Naive thymus-derived CD4-positive, alpha-beta T cell (primary cell): ENCODE measurements at regions not wholly inside any gene's neighbourhood (a gene's known extent, or its start where the extent isn't known, plus 50 kb on each side); places are given as distances from the start of the nearest gene placed in this dataset.

ENCODE experiments used
- ATAC-seq: fragments of 150-1000 bp; cut with Tn5 transposase; 2 replicates; pipeline ENCODE4 v1.10.0; 2021; ENCODE audit warnings: mild to moderate bottlenecking, moderate library complexity
- CTCF ChIA-PET: fragments of 350-600 bp; sonication (Branson Sonifier 250); formaldehyde crosslinking; loops from one replicate; lab custom pipeline; 2021; ENCODE audit warnings: antibody characterized with exemption; lab: Charles Lee
- POLR2A ChIA-PET: fragments of 350-600 bp; sonication (Branson Sonifier 250); formaldehyde crosslinking; loops from one replicate; lab custom pipeline; 2021; ENCODE audit warnings: antibody characterized with exemption, inconsistent platforms; lab: Charles Lee
- DNase-seq, 9 donors: peaks; one replicate each; pipeline versions ENCODE4 v3.0.0 to v3.0.0-alpha.2; 2020 to 2022; ENCODE audit warnings: mixed read lengths in 1 of 9
- H3K27ac ChIP-seq: one replicate; pipeline ENCODE4 v1.7.0; 2013; ENCODE audit warnings: mild to moderate bottlenecking, low read depth, low read length, moderate library complexity
- H3K27me3 ChIP-seq, 2 donors: one replicate each; pipeline ENCODE4 v1.7.0; 2013; ENCODE audit warnings: low read length in 2 of 2, mild to moderate bottlenecking in 2 of 2, moderate library complexity in 2 of 2; ENCODE audit not compliant: control insufficient read depth in 2 of 2, insufficient read depth in 2 of 2
- H3K36me3 ChIP-seq, 3 experiments: 1 replicate in 2 of 3; 2 replicates in 1 of 3; pipeline ENCODE4 v1.7.0; 2013; ENCODE audit warnings: low read length in 3 of 3, mild to moderate bottlenecking in 3 of 3, moderate library complexity in 1 of 3; ENCODE audit not compliant: insufficient read depth in 3 of 3, control insufficient read depth in 2 of 3
- H3K4me1 ChIP-seq, 2 donors: one replicate each; pipeline ENCODE4 v1.7.0; 2013; ENCODE audit warnings: low read length in 2 of 2, mild to moderate bottlenecking in 2 of 2, moderate library complexity in 1 of 2; ENCODE audit not compliant: control insufficient read depth in 2 of 2, insufficient read depth in 2 of 2
- H3K4me3 ChIP-seq: 2 replicates; pipeline ENCODE4 v1.7.0; 2013; ENCODE audit warnings: mild to moderate bottlenecking, low read length
- H3K9me3 ChIP-seq, 3 experiments: 1 replicate in 2 of 3; 2 replicates in 1 of 3; pipeline ENCODE4 v1.7.0; 2013; ENCODE audit warnings: low read length in 3 of 3; ENCODE audit not compliant: control insufficient read depth in 2 of 3
- H3K27ac Mint-ChIP-seq, 9 donors: one replicate each; pipeline ENCODE4 v1.8.0; 2020 to 2022; ENCODE audit warnings: mixed read lengths in 9 of 9, mild to moderate bottlenecking in 8 of 9, moderate library complexity in 5 of 9, inconsistent platforms in 2 of 9
- H3K27me3 Mint-ChIP-seq, 5 donors: one replicate each; pipeline ENCODE4 v1.8.0; 2021 to 2022; ENCODE audit warnings: mixed read lengths in 5 of 5, mild to moderate bottlenecking in 1 of 5
- H3K36me3 Mint-ChIP-seq, 5 donors: one replicate each; pipeline ENCODE4 v1.8.0; 2020 to 2022; ENCODE audit warnings: mixed read lengths in 5 of 5, mild to moderate bottlenecking in 3 of 5, inconsistent platforms in 1 of 5
- H3K4me1 Mint-ChIP-seq, 7 donors: one replicate each; pipeline ENCODE4 v1.8.0; 2020 to 2022; ENCODE audit warnings: mixed read lengths in 7 of 7, mild to moderate bottlenecking in 3 of 7, inconsistent platforms in 1 of 7
- H3K4me3 Mint-ChIP-seq, 10 donors: one replicate each; pipeline ENCODE4 v1.8.0; 2020 to 2022; ENCODE audit warnings: mild to moderate bottlenecking in 10 of 10, mixed read lengths in 10 of 10, moderate library complexity in 6 of 10, inconsistent platforms in 2 of 10
- H3K9me3 Mint-ChIP-seq, 11 donors: one replicate each; pipeline ENCODE4 v1.8.0; 2020 to 2022; ENCODE audit warnings: mixed read lengths in 11 of 11, mild to moderate bottlenecking in 4 of 11, inconsistent platforms in 1 of 11, moderate library complexity in 1 of 11
- intact Hi-C, 2 donors: fragments of 100-400 bp; cut with micrococcal nuclease; formaldehyde crosslinking; loops; one replicate each; pipeline ENCODE4 v1.15.1; 2023

DNA sequence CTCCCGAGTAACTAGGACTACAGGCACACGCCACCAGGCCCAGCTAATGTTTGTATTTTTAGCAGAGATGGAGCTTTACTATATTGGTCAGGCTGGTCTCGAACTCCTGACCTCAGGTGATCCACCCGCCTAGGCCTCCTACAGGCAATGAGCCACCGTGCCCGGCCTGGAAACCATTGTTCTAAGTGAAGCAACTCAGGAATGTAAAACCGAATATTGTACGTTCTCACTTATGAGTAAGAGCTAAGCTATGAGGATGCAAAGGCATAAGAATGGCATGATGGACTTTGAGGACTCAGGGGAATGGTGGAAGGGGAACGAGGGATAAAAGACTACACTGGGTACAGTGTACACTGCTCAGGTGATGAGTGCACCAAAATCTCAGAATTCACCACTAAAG lies 235.1 kb upstream of the AUTS2 start:
- Mint-ChIP-seq H3K27me3 (no peaks in the 10 kb centered on the region), H3K4me1 (no peaks in the 10 kb centered on the region), H3K27ac (no peak overlapping the region), H3K36me3 (peaks cover 0 to 3% (median 0%) of the 10 kb centered on the region in 5 donors), H3K9me3 (peaks cover 0 to 7% (median 0%) of the 10 kb centered on the region in 11 donors), H3K4me3 (no peak overlapping the region)
- POLR2A ChIA-PET: no interaction called here
- no peaks in the 10 kb centered on the region for H3K4me1 ChIP-seq
- DNase-seq (no peak), ATAC-seq (no peak)
- no peak overlapping the region for H3K4me3 ChIP-seq
- CTCF ChIA-PET: no interaction called here
- H3K9me3 ChIP-seq: no peaks in the 10 kb centered on the region
- H3K27ac ChIP-seq: no peak overlapping the region
- H3K27me3 ChIP-seq: no peaks in the 10 kb centered on the region
- intact Hi-C loops: no loop called here
- no peaks in the 10 kb centered on the region for H3K36me3 ChIP-seq

DNA sequence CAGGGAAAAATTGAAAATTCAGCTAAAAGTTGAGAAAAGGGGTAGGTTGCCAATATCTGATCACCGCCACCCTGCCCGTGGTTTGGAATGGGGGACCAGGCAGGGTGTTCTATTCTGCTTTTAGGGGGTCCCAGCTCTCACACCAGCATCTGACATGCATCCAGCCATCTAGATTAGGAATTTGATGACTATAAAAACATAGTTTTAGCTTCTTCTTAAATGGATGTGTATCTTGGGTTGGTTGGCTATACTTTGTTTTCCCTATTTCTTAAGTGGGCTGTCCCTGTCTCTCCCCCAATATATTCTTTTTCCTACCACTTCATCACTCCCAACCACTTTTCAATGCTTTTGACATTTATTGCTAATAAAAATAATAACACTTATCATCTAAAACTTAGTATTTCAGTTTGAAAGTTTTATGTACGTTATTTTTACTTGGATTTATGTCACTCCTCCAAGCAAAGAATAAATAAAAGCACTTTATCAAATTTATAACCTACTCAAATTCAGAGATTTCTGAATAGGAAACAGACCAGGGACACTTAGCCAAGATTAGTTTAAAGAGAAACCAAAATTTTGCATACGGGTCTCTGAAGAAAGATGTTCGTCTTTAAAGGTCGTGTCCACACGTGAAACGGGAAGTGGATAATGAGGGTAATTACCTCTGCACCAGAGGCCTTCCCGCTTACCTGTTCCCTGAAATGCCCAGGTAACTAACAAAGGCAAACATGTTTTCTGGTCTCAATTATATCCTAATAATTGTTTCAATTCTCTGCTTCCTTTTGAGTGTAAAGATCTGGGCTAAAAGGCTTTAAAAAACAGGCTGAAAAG lies 233.2 kb upstream of the AUTS2 start:
- Mint-ChIP-seq H3K36me3 (no peaks in the 10 kb centered on the region), H3K27ac (no peak overlapping the region)

DNA sequence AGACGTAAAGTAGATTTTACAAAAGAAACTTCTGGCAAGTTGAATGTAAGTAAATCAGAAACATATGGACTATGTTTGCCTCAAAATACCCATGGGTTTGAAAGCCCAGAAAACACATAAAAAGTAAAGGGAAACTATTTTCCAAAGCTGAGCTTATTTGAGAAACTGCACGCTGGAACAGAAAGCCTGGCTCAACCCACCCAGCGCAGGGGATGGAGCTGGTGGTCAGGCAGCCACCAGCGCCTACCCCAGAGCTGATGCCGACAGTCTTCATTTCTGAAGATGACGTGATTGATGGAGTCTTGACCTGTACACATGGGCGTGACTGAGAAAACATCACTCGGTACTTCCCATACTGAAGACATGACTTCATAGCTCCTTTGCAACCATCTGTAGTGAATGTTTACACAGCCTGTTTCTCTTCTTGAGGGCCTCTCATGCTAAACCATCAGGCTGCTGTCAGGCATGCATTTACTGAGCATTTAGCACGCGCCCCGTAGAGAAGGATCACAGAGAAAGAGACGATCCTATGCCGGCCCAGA lies 232.6 kb upstream of the AUTS2 start:
- no peak overlapping the region for H3K4me3 ChIP-seq
- Mint-ChIP-seq H3K36me3 (no peaks in the 10 kb centered on the region), H3K4me1 (peaks cover 0 to 1% (median 0%) of the 10 kb centered on the region in 7 donors), H3K27me3 (peaks cover 0 to 4% (median 0%) of the 10 kb centered on the region in 5 donors), H3K4me3 (no peak overlapping the region), H3K9me3 (peaks cover 0 to 6% (median under 1%) of the 10 kb centered on the region in 11 donors), H3K27ac (no peak overlapping the region)
- DNase-seq: no peak
- no peak for ATAC-seq
- ChIA-PET POLR2A (no interaction called here), CTCF (no interaction called here)
- intact Hi-C loops: no loop called here
- no peaks in the 10 kb centered on the region for H3K36me3 ChIP-seq
- H3K9me3 ChIP-seq: no peaks in the 10 kb centered on the region
- H3K27ac ChIP-seq: no peak overlapping the region
- H3K27me3 ChIP-seq: no peaks in the 10 kb centered on the region
- H3K4me1 ChIP-seq: no peaks in the 10 kb centered on the region

More for the DNA sequence above, 233.2 kb upstream of the AUTS2 start:
- intact Hi-C loops: no loop called here
- peaks cover 0 to 6% (median 0%) of the 10 kb centered on the region in 11 donors for H3K9me3 Mint-ChIP-seq
- no peaks in the 10 kb centered on the region for H3K4me1 ChIP-seq
- no peaks in the 10 kb centered on the region for H3K36me3 ChIP-seq
- ChIA-PET POLR2A (no interaction called here), CTCF (no interaction called here)
- no peak overlapping the region for H3K27ac ChIP-seq
- H3K4me1 Mint-ChIP-seq: peaks cover 0 to 1% (median 0%) of the 10 kb centered on the region in 7 donors
- peaks cover 0 to 4% (median 0%) of the 10 kb centered on the region in 5 donors for H3K27me3 Mint-ChIP-seq
- H3K4me3 ChIP-seq: no peak overlapping the region
- no peak for DNase-seq
- no peaks in the 10 kb centered on the region for H3K27me3 ChIP-seq
- no peak for ATAC-seq
- H3K9me3 ChIP-seq: no peaks in the 10 kb centered on the region
- H3K4me3 Mint-ChIP-seq: no peak overlapping the region

DNA sequence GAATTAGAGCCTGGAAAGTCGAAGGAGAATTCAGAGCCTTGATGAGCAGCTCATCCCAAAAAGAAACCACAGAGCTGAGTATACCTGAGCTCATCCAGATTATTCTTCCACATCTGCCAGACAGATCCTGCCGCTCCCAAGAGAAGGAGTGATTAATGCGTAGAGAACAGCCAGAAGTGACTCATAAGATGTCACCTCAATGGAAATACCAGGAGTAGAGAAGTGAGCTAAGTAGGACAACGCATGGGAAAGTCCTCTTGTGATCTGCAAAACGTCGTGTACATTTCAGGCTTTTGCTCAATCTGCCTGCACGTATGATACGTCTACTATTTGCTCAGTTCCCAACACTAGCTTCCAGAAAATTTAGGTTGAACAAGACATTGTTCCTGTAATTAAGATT lies 230.5 kb upstream of the AUTS2 start:
- Histone ChIP-seq H3K9me3 (no peaks in the 10 kb centered on the region), H3K27me3 (no peaks in the 10 kb centered on the region), H3K4me3 (no peak overlapping the region), H3K27ac (no peak overlapping the region), H3K4me1 (no peaks in the 10 kb centered on the region), H3K36me3 (no peaks in the 10 kb centered on the region)
- ChIA-PET POLR2A (no interaction called here), CTCF (interaction anchor here (0.6 kb wide), 1 partner anchor 9 kb away, joined by 4 read pairs; no protein-coding TSS in a partner anchor)
- H3K4me1 Mint-ChIP-seq: peaks cover 0 to 1% (median 0%) of the 10 kb centered on the region in 7 donors
- H3K27me3 Mint-ChIP-seq: peaks cover 0 to 4% (median 0%) of the 10 kb centered on the region in 5 donors
- no peak overlapping the region for H3K27ac Mint-ChIP-seq
- no peak overlapping the region for H3K4me3 Mint-ChIP-seq
- peaks cover 0 to 6% (median 2%) of the 10 kb centered on the region in 11 donors for H3K9me3 Mint-ChIP-seq
- intact Hi-C loops: no loop called here
- H3K36me3 Mint-ChIP-seq: no peaks in the 10 kb centered on the region
- DNase-seq (no peak), ATAC-seq (no peak)

DNA sequence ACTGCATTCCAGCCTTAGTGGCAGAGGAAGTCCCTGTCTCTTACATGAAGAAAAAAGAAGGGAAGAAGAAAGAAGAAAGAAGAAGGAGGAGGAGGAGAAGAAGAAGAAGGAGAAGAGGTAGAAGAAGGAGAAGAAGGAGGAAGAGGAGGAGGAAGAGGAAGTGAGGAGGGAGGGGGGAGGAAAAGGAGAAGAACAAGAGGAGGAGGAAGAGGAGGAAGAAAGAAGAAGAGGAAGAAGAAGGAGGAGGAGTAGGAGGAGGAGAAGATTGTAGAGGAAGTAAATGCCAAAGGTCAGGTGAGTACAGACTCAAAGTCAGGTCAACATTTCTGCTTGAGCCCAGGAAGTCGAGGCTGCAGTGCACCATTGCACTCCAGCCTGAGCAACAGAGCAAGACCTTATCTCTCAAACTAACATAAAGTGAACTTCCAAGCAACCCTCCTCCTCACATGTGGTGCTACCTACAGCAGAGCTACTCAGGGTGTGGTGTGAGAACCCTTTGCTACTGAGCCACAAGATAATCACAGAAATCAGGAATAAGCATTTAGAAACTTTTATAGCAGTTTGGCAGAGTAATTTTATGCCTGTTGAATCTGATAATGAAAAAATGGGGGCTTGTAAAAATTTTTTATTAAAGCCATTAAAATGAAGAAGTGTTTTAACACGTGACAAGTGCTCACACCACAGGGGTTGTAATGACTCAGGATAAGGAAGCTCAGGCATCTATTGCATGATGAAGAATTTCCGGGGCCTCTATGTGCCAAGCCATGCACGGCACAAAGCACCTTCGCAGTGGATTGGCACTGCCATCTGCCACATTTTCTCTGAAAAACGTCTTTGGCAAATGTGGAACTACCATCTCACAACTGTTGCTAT lies 224.9 kb upstream of the AUTS2 start:
- Mint-ChIP-seq H3K27ac (peak overlapping the region in 1 of 9 donors; percentile 17), H3K27me3 (peaks cover 0 to 3% (median 0%) of the 10 kb centered on the region in 5 donors), H3K4me1 (peaks cover 0 to 5% (median 0%) of the 10 kb centered on the region in 7 donors), H3K36me3 (no peaks in the 10 kb centered on the region), H3K4me3 (no peak overlapping the region), H3K9me3 (peaks cover 0 to 13% (median 2%) of the 10 kb centered on the region in 11 donors)
- POLR2A ChIA-PET: no interaction called here
- Histone ChIP-seq H3K36me3 (no peaks in the 10 kb centered on the region), H3K4me3 (no peak overlapping the region), H3K4me1 (no peaks in the 10 kb centered on the region), H3K9me3 (no peaks in the 10 kb centered on the region), H3K27ac (no peak overlapping the region), H3K27me3 (no peaks in the 10 kb centered on the region)
- CTCF ChIA-PET: no interaction called here
- intact Hi-C loops: no loop called here
- ATAC-seq (no peak), DNase-seq (no peak)

DNA sequence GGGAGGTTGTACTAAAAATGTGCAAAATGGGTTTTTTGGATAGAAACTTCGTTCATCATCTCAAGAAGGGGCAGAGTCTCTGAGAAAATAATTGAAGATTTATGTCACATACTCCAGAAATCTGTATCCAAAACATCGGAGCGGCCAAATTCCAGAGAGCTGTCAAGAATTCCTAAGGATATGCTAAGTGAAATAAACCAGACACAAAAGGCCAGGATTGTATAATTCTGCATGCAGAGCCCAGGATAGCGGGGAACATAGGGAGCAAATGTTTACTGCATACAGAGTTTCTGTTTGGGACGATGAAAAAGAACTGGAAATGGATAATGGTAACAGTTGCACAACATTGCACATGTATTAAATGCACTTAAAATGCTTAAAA lies 224.2 kb upstream of the AUTS2 start:
- H3K36me3 ChIP-seq: no peaks in the 10 kb centered on the region
- DNase-seq: no peak
- H3K36me3 Mint-ChIP-seq: no peaks in the 10 kb centered on the region
- H3K27ac ChIP-seq: no peak overlapping the region
- H3K4me1 Mint-ChIP-seq: peaks cover 0 to 3% (median 0%) of the 10 kb centered on the region in 7 donors
- POLR2A ChIA-PET: no interaction called here
- no peak overlapping the region for H3K4me3 ChIP-seq
- CTCF ChIA-PET: no interaction called here
- H3K4me3 Mint-ChIP-seq: no peak overlapping the region
- H3K27me3 Mint-ChIP-seq: peaks cover 0 to 6% (median 0%) of the 10 kb centered on the region in 5 donors
- H3K27ac Mint-ChIP-seq: no peak overlapping the region
- no peaks in the 10 kb centered on the region for H3K4me1 ChIP-seq
- H3K9me3 ChIP-seq: no peaks in the 10 kb centered on the region
- intact Hi-C loops: no loop called here
- no peak for ATAC-seq
- no peaks in the 10 kb centered on the region for H3K27me3 ChIP-seq
- H3K9me3 Mint-ChIP-seq: peaks cover 0 to 19% (median 2%) of the 10 kb centered on the region in 11 donors
